B cell (primary cell): ENCODE measurements at regions not wholly inside any gene's neighbourhood (a gene's known extent, or its start where the extent isn't known, plus 50 kb on each side); places are given as distances from the start of the nearest gene placed in this dataset.

Experiments
- CTCF ChIP-seq: fragments of 200-600 bp; IDR thresholded peaks from one replicate; pipeline ENCODE4 v1.8.0; 2022; ENCODE audit warnings: antibody characterized with exemption, mild to moderate bottlenecking
- EZH2 ChIP-seq: IDR thresholded peaks from 2 replicates; pipeline ENCODE4 v1.6.1; 2012; ENCODE audit warnings: borderline replicate concordance, low read depth, mild to moderate bottlenecking, moderate library complexity, low read length; ENCODE audit not compliant: insufficient read depth, poor library complexity, severe bottlenecking

DNA sequence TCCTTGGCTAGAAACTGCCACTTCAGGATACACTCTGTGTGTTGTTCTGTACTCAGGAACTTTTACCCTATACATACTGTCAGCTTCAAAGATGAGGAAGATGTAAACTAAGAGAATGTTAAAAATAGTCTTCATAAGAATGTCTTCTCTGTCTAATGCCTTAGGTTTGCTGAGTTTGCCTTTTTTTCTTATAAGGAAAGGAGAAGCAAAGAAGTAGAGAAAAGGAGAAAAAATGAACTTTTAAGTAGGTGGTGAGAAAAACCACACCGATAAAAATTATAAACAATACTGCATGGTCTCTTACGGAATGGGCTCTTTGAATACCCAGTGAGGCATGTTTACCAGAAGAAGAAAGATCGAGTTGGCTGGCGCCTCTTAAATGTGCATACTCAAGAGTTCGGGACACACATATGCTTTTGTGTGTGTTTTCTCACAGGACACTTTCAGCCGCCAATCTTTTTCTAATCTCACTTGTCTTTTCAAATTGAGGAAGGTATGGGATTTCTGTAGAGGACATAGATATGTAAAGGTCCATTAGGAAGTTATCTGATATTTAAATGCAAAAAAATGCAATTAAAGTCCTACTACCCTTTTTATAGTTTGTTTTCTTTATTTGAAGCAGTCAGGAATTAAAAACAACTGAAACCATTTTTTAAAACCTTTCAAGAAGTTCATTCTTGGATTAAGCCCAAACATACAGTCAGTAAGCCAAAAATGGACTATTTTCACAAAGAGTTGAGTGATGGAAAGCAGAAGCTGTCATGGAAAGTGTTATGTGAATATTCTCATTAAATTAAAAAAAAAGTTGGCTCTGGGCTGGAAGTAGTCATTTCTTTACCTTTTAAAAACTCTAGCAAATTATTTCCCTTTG lies 100.6 kb upstream of the MDFIC start:
- TF ChIP-seq CTCF (no peak), EZH2 (no peak)
